Amniotic epithelial cell (primary cell): ENCODE measurements at regions not wholly inside any gene's neighbourhood (a gene's known extent, or its start where the extent isn't known, plus 50 kb on each side); places are given as distances from the start of the nearest gene placed in this dataset.

Experiments
- DNase-seq: peaks from one replicate; pipeline ENCODE4 v3.0.0-alpha.2; 2010; ENCODE audit warnings: low read depth

- no peak for DNase-seq
Measured at GRCh38 chr2:191738003-191738402, 60.1 kb downstream of the NABP1 start.

GRCh38 chr2:191738667-191739066 is 60.7 kb downstream of the NABP1 start:
- no peak for DNase-seq

- no peak for DNase-seq
Measured at GRCh38 chr2:191739194-191739593, 61.3 kb downstream of the NABP1 start.

GRCh38 chr2:191740016-191740419 is 62.1 kb downstream of the NABP1 start:
- no peak for DNase-seq

GRCh38 chr2:191740759-191741158 is 62.8 kb downstream of the NABP1 start:
- DNase-seq = no peak

DNA sequence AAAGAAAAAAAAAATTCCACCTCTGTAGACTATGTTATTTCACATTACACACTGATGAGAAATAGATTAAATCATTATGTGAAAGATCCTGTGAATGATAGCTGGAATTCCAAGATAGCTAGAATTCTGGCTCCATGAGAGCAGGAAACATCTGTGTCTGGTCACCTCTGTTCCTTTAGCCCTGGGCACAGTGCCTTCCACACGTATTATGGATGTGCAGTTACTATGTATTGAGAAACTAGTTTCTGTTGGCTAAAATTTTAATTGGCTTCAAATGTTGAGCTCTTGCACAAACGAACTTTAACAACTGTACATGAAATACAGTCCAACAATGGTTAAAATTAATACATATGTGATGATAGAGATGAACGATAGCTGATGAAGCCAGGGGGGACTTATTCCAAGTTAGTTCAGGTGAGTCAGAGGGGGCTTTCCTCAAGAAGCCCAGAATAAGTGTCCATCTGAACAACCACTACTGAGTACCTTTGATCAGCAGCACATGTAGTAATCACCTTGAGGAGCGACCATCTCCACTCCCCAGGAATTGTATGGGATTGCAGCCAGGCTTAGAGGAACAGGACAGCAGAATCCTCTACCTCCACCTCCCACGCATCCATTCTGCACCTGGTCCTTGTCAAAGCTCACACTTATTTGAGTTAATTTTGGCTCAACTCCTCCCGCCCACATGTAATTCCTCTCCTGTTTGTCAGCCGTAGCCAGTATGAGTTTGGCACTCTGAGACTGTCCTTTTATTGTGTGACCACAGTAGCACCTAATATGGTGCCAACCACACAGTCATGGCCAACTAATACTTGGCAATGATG is 68.6 kb downstream of the NABP1 start:
- DNase-seq = no peak

DNA sequence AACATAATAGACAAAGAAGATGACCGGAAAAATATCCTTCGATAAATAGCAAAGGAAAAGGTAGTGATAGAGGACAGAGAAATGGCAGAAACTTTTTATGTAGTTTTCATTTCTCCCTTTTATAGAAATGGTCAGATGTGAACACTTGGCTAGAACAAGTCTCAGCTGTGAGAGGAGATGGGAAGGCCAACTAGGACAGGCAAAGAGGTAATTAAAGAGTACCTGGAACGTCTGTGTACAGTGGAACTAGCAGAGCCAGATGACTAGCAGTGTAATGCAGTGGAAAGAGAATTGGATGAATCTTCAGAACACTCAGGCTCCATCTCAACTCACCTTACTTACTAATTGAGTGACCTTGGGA is 69.2 kb downstream of the NABP1 start:
- no peak for DNase-seq

DNA sequence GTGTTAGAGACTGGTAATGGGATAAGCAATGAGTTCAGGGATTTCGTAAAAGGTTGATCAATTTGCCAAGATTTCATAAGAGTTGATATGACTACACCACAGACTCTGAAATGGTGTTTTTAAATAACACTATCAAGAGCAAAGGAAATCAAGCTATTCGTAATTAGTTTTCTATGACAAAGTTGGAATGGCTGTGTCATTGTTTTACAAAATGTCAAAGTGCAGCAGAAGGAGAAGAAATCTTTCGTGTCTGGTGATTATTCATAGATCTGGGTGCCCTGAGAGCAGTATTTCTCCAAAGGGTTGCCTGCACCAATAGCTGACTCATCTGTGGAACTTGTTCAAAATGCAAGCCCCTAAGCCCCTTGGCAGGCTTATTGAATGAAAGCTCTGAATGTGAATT is 70.1 kb downstream of the NABP1 start:
- peak; percentile 11 for DNase-seq

- DNase-seq = peak; percentile 60
Measured at GRCh38 chr2:191748528-191749180, 70.7 kb downstream of the NABP1 start.

DNA sequence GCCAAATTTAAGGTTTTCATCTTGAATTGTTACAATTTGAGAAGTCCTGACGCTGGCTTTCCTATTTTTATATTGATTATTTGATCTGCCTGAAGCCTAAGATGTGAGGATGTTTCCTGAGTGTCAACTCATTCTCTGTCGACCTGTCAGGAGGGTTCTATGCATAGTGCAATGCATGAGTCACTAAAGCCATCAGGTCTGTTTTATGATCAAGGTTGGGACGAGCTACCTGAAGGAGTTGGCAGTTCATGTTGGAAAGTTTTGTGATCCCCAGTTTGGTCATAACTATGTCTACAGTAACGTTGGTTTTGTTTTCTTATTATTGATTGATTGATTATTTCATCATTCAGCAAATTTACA is 71.2 kb downstream of the NABP1 start:
- DNase-seq = no peak

DNA sequence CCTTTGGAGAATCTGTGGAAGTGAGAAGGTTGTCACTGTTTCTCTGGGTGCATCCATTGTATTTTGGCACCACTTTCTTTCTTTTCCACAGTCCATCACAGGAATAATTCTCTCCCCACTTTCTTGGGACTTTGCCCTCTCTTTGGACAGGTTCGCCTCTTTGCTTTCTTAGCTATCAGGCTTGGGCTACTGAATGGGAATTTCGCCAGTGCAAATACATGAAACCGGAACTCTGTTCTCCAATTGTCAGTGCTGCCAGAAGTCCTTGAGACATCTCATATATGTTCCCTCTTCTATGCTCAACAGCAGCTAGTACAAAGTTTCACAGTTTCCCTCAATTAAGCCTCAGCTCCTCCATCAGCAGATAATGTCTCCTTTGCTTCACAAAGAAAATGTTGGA is 76.2 kb downstream of the NABP1 start:
- no peak for DNase-seq

DNA sequence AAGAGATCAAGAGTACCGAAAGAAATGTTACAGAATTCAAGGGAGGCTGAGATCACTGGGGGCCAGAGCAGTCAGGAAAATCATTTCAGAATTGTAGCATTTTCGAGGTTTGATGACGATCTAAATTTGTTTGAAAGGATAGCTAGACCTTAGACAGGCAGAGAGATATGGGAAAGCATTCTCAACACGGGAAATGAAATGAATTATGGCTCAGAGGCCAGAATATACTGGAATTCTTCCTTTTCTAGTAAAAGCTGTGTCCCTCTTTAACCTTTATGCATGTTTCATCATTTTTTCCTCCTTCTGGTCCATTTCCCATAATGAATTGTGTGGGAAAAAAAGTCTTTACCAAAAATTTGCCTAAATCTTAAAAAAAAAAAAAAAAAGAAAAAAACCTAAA is 78.8 kb downstream of the NABP1 start:
- DNase-seq = no peak

GRCh38 chr2:191757208-191757607 is 79.3 kb downstream of the NABP1 start:
- no peak for DNase-seq

GRCh38 chr2:191758518-191759507 is 80.9 kb downstream of the NABP1 start:
- peak; percentile 44 for DNase-seq

GRCh38 chr2:191759680-191760079 is 81.7 kb downstream of the NABP1 start:
- no peak for DNase-seq

DNA sequence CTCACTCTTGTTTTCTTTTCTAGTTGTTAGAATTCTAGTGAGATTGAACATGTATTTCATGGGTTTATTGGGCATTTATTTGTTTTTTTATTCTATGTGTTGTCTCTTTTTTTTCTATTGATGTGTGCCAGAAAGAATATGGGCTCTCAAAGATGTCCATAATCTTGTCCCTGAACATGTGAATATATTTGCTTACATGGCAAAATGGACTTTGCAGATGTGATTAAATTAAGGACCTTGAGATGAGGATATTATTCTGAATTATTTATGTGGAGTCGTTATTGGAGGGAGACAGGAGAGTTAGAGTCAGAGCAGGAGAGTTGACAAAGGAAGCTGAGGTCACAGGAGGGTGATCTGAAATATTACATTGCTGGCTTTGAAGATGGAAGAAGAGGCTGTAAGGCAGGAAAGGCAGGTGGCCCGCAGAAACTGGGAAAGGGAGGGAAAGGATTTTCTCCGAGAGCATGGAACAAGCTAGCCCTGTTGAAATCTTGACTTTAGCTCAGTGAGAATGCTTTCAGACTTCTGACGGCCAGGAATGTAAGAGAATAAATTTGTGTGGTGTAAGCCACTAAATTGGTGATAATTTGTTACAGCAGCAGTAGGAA is 82.8 kb downstream of the NABP1 start:
- no peak for DNase-seq

DNA sequence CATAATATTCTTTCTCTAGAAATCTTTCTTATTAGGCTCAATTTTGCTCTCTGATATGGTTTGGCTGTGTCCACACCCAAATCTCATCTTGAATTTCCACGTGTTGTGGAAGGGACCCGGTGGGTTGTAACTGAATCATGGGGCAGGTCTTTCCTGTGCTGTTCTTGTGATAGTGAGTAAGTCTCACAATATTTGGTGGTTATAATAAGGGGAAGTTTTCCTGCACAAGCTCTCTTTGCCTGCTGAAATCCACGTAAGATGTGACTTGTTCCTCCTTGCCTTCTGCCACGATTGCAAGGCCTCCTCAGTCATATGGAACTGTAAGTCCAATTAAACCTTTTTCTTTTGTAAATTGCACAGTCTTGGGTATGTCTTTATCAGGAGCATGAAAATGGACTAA is 73.8 kb downstream of the CAVIN2 start:
- DNase-seq = no peak

DNA sequence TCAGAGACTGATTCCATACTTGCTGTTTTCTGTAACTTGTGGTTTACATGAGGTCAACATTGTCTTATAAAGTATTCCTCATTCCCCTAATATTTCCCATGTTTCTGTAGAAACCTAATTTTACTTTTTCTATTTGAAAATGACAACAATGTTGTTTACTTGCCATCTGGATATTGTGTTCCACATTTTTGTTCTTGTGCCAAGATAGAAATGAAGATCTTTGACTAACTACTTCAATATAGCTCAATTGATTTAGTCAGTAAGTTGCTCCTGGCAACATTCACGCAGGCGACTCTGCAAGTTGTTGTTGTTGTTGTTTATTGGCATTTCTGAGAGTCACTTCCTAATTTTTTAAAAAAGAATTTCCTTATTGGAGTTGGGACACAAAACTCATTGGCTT is 69.5 kb downstream of the CAVIN2 start:
- no peak for DNase-seq

GRCh38 chr2:191778041-191778440 is 68.8 kb downstream of the CAVIN2 start:
- no peak for DNase-seq

DNA sequence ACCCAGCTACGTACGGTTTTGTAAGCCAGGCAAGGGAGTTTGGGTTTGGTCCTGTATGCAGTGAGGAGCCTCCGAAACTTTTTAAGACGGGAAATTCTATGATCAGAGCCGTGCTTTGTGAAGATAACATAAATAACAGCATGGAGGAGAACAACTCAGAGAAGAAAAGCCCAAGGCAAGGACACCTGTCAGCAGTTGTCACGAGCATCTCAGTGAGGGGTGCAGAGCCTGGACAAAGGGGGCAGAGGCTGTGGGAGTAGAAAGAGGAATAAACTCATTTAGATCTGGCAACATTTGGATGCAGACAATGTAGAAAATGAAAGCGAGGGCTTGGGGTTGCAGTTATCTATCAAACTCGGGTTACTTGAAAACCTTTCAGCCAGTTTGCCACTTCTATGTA is 64.5 kb downstream of the CAVIN2 start:
- DNase-seq = no peak

GRCh38 chr2:191783416-191783815 is 63.5 kb downstream of the CAVIN2 start:
- DNase-seq = no peak
